Activated T-cell treated with anti-CD3 and anti-CD28 coated beads, Interleukin-2, amount 50 U/mL, for 24 hours (primary cell): ENCODE measurements at regions not wholly inside any gene's neighbourhood (a gene's known extent, or its start where the extent isn't known, plus 50 kb on each side); places are given as distances from the start of the nearest gene placed in this dataset.
"Not testable (repeated sequence)": the region's sequence is repeated elsewhere in the genome, so short reads cannot be mapped to it uniquely, and the experiment has no call there.

Experiments used
- DNase-seq: peaks from one replicate; pipeline ENCODE4 v3.0.0-alpha.2; 2020
- H3K27ac Mint-ChIP-seq: 2 replicates; pipeline ENCODE4 v1.8.0; 2020; ENCODE audit warnings: mild to moderate bottlenecking, mixed read lengths
- H3K27me3 Mint-ChIP-seq: 2 replicates; pipeline ENCODE4 v1.8.0; 2020; ENCODE audit warnings: mixed read lengths
- H3K36me3 Mint-ChIP-seq: 2 replicates; pipeline ENCODE4 v1.8.0; 2020; ENCODE audit warnings: low read depth, mixed read lengths
- H3K4me1 Mint-ChIP-seq: 2 replicates; pipeline ENCODE4 v1.8.0; 2020; ENCODE audit warnings: low read depth, mixed read lengths
- H3K4me3 Mint-ChIP-seq: 2 replicates; pipeline ENCODE4 v1.8.0; 2020; ENCODE audit warnings: mild to moderate bottlenecking, moderate library complexity, mixed read lengths
- H3K9me3 Mint-ChIP-seq: 2 replicates; pipeline ENCODE4 v1.8.0; 2020; ENCODE audit warnings: mixed read lengths

DNA sequence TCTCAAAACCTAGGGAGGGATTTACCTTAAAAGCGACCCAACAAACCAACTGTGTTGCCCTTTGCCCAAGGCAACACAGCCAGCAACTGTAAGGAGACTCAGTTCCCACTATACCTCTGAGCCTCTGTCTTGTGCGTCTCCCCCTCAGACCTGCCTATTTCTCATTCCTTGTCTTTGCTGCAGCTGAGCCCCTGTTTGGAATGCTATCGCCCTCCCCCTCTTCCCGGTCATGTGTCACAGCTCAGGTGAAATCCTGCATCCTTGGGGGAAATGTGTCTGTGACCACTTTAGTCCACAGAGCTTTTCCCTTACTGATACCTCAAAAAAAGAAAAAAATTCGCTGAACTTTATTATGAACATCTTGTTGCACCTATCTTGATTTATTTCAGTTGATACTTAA lies 52.0 kb upstream of the LRIG1 start:
- Mint-ChIP-seq H3K4me1 (peaks cover 4% of the 10 kb centered on the region), H3K4me3 (no peak overlapping the region), H3K9me3 (no peaks in the 10 kb centered on the region), H3K27me3 (peaks cover 3% of the 10 kb centered on the region), H3K27ac (no peak overlapping the region), H3K36me3 (no peaks in the 10 kb centered on the region)
- DNase-seq = no peak

DNA sequence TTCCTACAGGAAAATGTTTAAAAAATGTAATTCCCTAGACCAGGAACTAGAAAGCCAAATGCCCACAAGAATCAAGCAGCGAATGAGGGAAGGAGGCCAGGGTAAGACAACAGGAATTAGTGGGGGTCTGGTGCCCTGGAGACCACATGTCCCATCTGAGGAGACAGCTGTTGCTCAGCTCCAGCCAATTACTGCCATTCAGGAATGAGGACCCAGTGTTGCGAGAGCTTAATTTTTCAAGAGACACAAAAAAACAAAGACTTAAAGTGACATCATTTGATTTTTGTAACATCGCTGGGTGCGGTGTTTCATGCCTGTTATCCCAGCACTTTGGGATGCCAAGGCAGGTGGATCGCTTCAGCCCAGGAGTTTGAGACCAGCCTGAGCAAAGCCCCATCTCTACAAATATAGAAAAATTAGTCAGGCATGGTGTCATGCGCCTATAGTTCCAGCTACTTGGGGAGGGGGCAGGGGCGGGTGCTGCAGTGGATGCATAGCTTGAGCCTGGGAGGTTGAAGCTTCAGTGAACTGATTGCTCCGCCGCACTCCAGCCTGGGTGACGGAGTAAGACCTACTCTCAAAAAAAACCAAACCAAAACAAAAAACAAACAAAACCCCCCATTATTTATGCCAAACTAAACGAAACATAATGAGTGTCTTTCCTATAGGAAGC lies 52.8 kb upstream of the LRIG1 start:
- no peak overlapping the region for H3K27ac Mint-ChIP-seq
- peaks cover under 1% of the 10 kb centered on the region for H3K9me3 Mint-ChIP-seq
- H3K27me3 Mint-ChIP-seq = peaks cover 3% of the 10 kb centered on the region
- peaks cover 4% of the 10 kb centered on the region for H3K4me1 Mint-ChIP-seq
- no peaks in the 10 kb centered on the region for H3K36me3 Mint-ChIP-seq
- no peak overlapping the region for H3K4me3 Mint-ChIP-seq
- DNase-seq = no peak

DNA sequence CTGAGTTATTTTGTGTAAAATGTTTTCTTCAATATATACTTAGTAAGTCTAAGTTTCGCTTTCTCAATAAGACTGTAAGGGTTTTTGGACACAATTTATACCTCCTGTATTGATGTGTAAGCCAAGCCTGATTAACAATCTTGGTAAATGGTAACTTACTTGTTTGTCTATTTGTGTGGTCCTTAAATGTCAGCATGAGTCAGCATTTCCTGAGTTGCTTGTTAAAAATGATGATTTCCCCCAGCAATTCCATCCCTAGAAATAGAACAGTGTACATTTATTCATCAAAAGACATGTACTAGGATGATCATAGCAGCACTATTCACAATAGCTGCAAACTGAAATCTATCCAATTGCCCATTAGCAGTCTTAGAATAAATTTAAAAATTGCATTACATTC lies 53.4 kb upstream of the LRIG1 start:
- no peak overlapping the region for H3K4me3 Mint-ChIP-seq
- peaks cover 3% of the 10 kb centered on the region for H3K9me3 Mint-ChIP-seq
- H3K27ac Mint-ChIP-seq = no peak overlapping the region
- H3K36me3 Mint-ChIP-seq = no peaks in the 10 kb centered on the region
- peaks cover 4% of the 10 kb centered on the region for H3K4me1 Mint-ChIP-seq
- DNase-seq = no peak
- H3K27me3 Mint-ChIP-seq = peaks cover 3% of the 10 kb centered on the region

DNA sequence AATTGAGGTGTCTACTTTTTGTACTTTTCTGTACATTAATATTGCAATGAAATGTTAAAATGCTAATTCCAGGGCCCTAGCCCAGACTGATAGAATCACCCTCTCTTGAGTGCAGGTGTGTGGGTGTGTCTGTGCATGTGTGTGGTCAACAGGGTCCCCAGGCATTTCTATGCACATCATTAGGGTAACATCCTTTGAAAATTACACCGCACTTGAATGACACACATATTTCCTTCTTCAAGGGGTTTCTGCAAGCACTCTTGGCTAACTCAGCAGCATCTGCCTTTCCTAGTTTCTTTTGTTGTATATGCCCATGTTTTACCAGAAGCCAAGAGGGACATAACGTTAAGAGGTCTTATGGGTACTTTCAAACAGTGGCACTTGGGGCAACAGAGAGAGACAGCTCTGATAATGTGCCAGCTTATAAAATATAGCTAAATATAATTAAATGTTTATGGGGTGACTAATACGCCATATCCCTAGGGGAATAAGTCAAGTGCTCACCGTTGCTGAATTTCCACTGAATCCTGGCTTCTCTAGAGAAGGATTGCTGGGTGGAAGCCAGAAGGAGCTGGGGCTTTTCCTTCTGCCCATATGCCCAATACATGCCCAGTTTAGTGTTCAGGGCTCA lies 54.5 kb upstream of the LRIG1 start:
- Mint-ChIP-seq H3K36me3 (no peaks in the 10 kb centered on the region), H3K27ac (no peak overlapping the region), H3K27me3 (peaks cover 3% of the 10 kb centered on the region), H3K9me3 (peaks cover 4% of the 10 kb centered on the region), H3K4me3 (no peak overlapping the region), H3K4me1 (peaks cover 4% of the 10 kb centered on the region)
- no peak for DNase-seq

DNA sequence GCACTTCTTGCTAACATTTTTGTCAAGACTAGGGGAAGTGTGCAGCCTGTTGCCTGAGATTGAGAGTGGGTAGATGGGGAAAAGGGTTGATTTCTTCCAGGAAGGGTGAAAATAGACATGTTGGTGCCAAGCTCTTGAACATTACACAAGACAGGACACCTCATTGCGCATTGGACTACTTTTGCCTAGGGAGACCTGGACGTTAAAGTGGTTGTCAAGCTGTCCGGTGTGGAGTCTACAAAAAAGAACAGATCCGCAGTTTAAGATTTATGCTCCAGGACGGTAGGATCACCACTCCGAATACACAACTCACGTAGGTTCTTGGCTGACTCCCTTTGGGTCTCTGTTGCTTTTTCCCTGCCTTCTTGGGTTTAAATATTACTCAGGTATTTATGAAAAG lies 56.3 kb upstream of the LRIG1 start:
- no peak for DNase-seq
- Mint-ChIP-seq H3K4me3 (no peak overlapping the region), H3K27me3 (peaks cover 3% of the 10 kb centered on the region), H3K36me3 (no peaks in the 10 kb centered on the region), H3K27ac (no peak overlapping the region), H3K9me3 (peaks cover 8% of the 10 kb centered on the region), H3K4me1 (peaks cover 5% of the 10 kb centered on the region)

DNA sequence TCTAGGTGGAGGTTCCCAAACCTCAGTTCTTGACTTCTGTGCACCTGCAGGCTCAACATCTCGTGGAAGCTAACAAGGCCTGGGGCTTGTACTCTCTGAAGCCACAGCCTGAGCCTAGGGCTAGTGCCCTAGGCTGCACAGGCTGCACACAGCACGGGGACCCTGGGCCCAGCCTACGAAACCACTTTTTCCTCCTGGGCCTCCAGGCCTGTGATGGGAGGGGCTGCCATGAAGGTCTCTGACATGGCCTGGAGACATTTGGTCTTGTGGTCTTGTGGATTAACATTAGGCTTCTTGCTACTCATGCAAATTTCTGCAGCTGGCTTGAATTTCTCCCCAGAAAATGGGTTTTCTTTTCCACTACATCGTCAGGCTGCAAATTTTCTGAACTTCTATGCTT lies 59.1 kb upstream of the LRIG1 start:
- not testable (repeated sequence) for DNase-seq, H3K4me1 Mint-ChIP-seq, H3K27ac Mint-ChIP-seq, H3K9me3 Mint-ChIP-seq, H3K27me3 Mint-ChIP-seq, H3K36me3 Mint-ChIP-seq, H3K4me3 Mint-ChIP-seq

DNA sequence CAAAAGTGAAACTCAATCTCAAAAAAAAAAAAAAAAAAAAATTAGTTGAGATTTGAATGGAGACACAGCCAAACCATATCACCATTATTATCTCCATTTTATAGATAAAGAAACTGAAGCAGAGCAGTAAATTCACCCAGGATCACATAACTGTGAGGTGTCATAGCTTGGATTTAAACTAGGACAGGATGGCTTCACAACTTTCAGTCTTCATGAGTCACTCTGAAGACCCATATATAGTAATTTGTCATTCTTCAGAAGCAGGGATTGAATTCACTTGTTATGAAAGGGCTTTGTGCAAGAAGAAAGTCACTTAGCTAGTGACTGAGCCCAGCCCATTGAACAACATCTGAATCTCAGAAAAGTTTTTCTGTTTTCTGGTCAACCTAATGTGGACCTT lies 60.5 kb upstream of the LRIG1 start:
- Mint-ChIP-seq H3K4me1 (peaks cover 2% of the 10 kb centered on the region), H3K36me3 (no peaks in the 10 kb centered on the region), H3K4me3 (no peak overlapping the region), H3K27me3 (peaks cover 2% of the 10 kb centered on the region), H3K9me3 (peaks cover 8% of the 10 kb centered on the region), H3K27ac (no peak overlapping the region)
- DNase-seq = no peak

DNA sequence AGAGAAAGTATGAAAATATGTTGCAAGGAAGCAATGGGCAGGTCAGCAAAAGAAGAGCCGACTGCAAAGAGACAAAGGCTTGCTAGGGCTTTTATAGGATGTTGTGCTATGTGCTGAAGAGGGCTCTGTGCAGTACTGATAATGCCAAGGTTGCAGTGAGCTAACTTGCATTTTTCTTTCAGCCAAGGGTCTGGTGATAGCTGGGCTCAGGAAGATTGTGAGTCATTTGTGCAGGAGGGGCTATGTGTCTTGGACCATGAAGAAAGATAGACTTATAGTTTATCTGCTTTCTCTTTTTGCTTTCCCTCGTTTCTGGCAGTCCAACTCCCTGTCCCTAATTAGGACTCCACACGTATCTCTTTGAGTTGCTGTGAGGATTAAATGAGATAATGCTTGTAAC lies 64.5 kb upstream of the LRIG1 start:
- peaks cover 5% of the 10 kb centered on the region for H3K9me3 Mint-ChIP-seq
- H3K36me3 Mint-ChIP-seq = no peaks in the 10 kb centered on the region
- peaks cover 2% of the 10 kb centered on the region for H3K4me1 Mint-ChIP-seq
- no peak overlapping the region for H3K4me3 Mint-ChIP-seq
- DNase-seq = no peak
- no peak overlapping the region for H3K27ac Mint-ChIP-seq
- H3K27me3 Mint-ChIP-seq = peaks cover 2% of the 10 kb centered on the region

DNA sequence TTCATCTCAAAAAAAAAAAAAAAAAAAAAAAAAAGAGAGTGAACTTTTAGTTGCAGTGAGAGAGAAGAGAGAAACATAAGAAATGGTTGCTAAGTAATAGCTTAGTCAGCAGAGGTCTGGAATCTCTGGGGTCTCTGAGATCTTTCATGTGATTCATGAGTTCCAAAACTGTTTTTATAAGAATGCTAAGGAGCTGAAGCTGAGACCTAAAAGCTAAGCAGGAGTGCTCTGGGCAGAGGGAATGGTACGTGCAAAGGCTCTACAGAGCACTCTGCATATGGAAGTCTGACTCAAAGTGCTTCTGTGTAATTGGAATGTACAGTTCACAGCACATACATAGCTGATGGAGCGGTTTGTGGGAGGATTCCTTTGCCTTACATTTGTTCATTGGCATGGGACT lies 66.3 kb upstream of the LRIG1 start:
- no peaks in the 10 kb centered on the region for H3K36me3 Mint-ChIP-seq
- peaks cover 2% of the 10 kb centered on the region for H3K27me3 Mint-ChIP-seq
- H3K9me3 Mint-ChIP-seq = no peaks in the 10 kb centered on the region
- H3K4me1 Mint-ChIP-seq = no peaks in the 10 kb centered on the region
- no peak for DNase-seq
- H3K27ac Mint-ChIP-seq = no peak overlapping the region
- H3K4me3 Mint-ChIP-seq = no peak overlapping the region

DNA sequence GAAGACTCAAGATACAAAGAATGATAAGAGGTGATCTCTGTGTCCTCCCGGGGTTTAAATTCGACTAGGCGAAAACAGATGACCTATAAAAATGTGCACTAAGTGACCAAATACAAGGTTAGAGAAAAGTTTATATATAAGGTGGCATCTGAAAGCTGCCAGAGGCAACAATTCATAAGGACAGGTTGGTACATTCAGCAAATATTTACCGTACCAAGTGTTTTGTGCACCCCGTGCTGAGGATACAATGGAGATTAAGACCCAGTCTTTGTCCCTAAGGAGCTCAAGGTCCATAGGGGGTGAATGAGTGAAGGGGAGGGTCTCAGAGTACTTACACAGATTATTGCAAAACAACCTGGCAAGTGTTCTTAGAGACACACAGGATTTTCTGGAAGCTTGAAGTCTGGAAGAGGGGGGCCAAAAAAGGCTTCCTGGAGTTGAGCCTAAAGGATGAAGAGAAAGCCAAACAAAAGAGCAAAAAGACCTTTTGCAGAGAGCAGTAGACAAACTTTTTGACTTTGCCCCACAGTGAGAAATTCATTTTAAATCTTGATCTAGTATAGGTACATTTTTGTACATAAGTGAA lies 71.4 kb upstream of the LRIG1 start:
- Mint-ChIP-seq H3K4me3 (no peak overlapping the region), H3K36me3 (no peaks in the 10 kb centered on the region), H3K9me3 (no peaks in the 10 kb centered on the region), H3K4me1 (no peaks in the 10 kb centered on the region), H3K27ac (no peak overlapping the region), H3K27me3 (peaks cover 3% of the 10 kb centered on the region)
- DNase-seq = no peak

DNA sequence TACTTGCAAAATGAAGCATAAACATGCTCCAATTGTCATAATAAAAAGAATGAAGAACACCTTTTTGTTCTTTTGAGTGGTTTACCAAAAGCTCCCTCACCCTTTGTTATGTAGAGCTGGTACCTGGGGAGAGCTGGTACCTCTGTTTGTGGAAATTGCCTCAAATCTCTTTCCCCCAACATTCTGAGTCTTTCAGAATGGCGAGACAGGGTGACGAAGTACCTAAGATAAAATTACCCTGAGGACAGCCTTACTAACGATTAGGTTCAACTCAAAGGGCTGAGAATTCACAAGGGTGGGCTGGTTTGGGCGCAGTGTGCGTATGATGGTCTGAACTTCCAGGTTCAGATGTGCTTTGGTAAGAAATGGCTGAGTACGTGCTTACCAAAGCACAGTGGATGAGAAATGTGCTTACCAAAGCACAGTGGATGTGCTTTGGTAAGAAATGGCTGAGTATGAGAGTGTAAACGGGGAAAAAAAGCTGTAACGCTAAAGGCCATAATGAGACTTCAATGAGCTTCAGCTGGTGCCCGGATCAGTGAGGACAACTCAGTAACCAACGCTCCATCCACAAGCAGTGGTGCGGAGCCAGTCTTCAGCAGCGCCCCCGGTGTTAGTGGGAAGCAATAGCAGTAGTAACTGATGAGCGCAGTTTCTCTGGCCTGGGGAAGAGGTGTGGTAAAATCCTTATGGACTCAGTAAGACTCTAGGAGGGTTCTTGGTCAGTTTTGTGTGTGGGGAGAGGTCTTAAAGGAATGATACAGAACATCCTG lies 72.3 kb upstream of the LRIG1 start:
- no peaks in the 10 kb centered on the region for H3K9me3 Mint-ChIP-seq
- no peak overlapping the region for H3K27ac Mint-ChIP-seq
- H3K4me3 Mint-ChIP-seq = no peak overlapping the region
- H3K4me1 Mint-ChIP-seq = no peaks in the 10 kb centered on the region
- H3K36me3 Mint-ChIP-seq = no peaks in the 10 kb centered on the region
- peaks cover 3% of the 10 kb centered on the region for H3K27me3 Mint-ChIP-seq
- DNase-seq = no peak

DNA sequence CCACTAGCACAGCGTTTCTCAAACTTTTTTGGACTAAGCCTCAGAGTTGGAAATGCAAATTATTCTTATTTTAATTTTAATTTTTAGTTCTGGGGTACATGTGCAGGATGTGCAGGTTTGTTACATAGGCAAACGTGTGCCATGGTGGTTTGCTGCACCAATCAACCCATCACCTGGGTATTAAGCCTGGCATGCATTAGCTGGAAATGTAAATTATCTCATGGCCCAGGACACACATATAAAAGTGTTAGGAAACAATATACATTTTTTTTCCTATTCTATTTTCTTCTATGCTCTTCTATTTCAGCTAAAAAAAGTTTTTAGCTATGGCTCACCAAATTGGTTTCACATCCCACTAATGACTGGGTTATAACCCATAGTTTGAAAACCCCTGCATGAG lies 73.3 kb upstream of the LRIG1 start:
- H3K27me3 Mint-ChIP-seq = peaks cover 11% of the 10 kb centered on the region
- peaks cover 7% of the 10 kb centered on the region for H3K9me3 Mint-ChIP-seq
- DNase-seq = no peak
- no peaks in the 10 kb centered on the region for H3K36me3 Mint-ChIP-seq
- no peak overlapping the region for H3K4me3 Mint-ChIP-seq
- H3K4me1 Mint-ChIP-seq = no peaks in the 10 kb centered on the region
- no peak overlapping the region for H3K27ac Mint-ChIP-seq

DNA sequence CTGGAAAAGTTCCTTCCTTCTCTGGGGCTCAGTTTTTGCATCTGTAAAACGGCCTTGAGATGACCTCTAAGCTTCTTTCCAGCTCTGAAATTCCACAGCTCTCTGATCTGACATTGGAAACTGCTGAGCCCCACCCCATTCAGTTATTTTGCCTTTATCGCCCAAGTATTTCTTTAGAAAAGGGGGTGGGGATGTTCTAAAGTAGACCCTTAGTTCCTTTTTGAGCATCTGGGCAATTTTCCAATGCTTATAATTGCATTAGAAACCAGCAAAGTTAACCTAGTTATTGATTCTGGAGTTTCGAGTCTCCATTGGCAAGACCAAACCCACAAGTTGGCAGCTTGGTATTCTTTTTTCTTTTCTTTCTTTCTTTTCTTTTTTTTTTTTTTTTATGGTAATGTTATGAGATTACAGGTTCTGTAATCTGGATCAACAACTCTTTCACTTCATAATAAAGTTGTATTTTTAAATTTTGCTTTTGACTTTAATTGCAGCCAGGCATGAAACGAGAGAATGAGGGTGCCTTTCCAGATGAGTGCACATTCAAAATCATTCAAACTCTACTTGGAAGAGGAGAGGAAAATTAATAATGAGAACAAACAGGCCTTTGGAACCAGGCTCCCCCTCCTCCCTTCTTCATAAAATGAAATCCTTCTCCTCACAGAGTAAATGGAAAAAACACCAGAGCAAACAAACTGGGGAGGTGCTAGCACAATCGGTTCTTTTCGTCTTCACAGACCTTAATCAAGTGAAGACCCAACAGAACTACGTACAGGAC lies 76.8 kb upstream of the LRIG1 start:
- no peak overlapping the region for H3K27ac Mint-ChIP-seq
- no peaks in the 10 kb centered on the region for H3K36me3 Mint-ChIP-seq
- H3K4me3 Mint-ChIP-seq = no peak overlapping the region
- peaks cover 4% of the 10 kb centered on the region for H3K4me1 Mint-ChIP-seq
- H3K27me3 Mint-ChIP-seq = peaks cover 28% of the 10 kb centered on the region
- no peak for DNase-seq
- H3K9me3 Mint-ChIP-seq = peaks cover 11% of the 10 kb centered on the region

DNA sequence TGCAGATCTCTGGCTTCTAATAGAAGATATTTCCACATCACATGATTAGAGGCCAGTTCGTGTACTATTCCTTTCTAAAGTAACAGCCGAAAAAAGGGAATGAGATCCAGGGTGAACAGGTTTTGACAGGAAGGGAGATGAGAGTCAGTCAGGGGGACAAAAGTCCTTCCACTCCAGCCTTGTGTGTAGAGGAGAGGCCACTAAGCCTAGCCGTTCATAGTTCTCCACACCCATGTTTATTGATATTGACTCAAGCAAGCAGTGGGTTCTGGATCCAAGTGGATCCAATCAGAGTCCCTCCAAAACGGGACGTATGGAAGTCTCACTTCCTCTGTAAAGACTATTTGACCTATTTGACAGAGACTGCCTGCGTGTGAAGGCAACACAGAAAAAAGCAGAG lies 80.4 kb upstream of the LRIG1 start:
- Mint-ChIP-seq H3K27ac (no peak overlapping the region), H3K27me3 (peaks cover 54% of the 10 kb centered on the region), H3K4me1 (peaks cover 15% of the 10 kb centered on the region), H3K9me3 (peaks cover 11% of the 10 kb centered on the region), H3K4me3 (no peak overlapping the region), H3K36me3 (no peaks in the 10 kb centered on the region)
- DNase-seq = no peak
